ENCODE measurements at regions not wholly inside any gene's neighbourhood (a gene's known extent, or its start where the extent isn't known, plus 50 kb on each side); places are given as distances from the start of the nearest gene placed in this dataset.
"Not testable (repeated sequence)": the region's sequence is repeated elsewhere in the genome, so short reads cannot be mapped to it uniquely, and the experiment has no call there.

GRCh38 chr18:57950542-57950941 lies 93.5 kb upstream of the NEDD4L start:
- Mint-ChIP-seq H3K4me1 (peaks cover 15% of the 10 kb centered on the region), H3K27ac (no peak overlapping the region), H3K4me3 (no peak overlapping the region), H3K9me3 (no peaks in the 10 kb centered on the region), H3K27me3 (no peaks in the 10 kb centered on the region), H3K36me3 (ENCODE audit: low read depth) (no peaks in the 10 kb centered on the region)
- DNase-seq (no peak), ATAC-seq (ENCODE audit: low read depth) (no peak)
- ChIA-PET POLR2A (interaction anchor here (1.1 kb wide), 1 partner anchor 328 kb away, joined by 4 read pairs; the partner anchor contains the start of gene NARS1), CTCF (interaction anchor here (1.7 kb wide), 1 partner anchor 9 kb away, joined by 9 read pairs; no protein-coding TSS in a partner anchor)
- intact Hi-C loops (cut with micrococcal nuclease): loop anchor here (5.0 kb wide), 1 partner anchor 68 kb away; no protein-coding TSS in a partner anchor
- TF ChIP-seq CTCF (IDR thresholded peaks at IDR 0.05): no peak

GRCh38 chr18:57949335-57949734 lies 94.7 kb upstream of the NEDD4L start:
- H3K9me3 Mint-ChIP-seq; DNase-seq; H3K36me3 Mint-ChIP-seq (ENCODE audit: low read depth); H3K27ac Mint-ChIP-seq; POLR2A ChIA-PET; H3K27me3 Mint-ChIP-seq; intact Hi-C loops (cut with micrococcal nuclease); H3K4me3 Mint-ChIP-seq; ATAC-seq (ENCODE audit: low read depth): not testable (repeated sequence)
- H3K4me1 Mint-ChIP-seq: peaks cover 15% of the 10 kb centered on the region
- CTCF ChIA-PET: interaction anchor here (0.8 kb wide), 1 partner anchor 172 kb away, joined by 3 read pairs; no protein-coding TSS in a partner anchor

GRCh38 chr18:57947117-57947516 lies 96.9 kb upstream of the NEDD4L start:
- ATAC-seq (ENCODE audit: low read depth): no peak
- POLR2A ChIA-PET: no interaction called here
- DNase-seq: no peak
- Mint-ChIP-seq H3K36me3 (ENCODE audit: low read depth) (no peaks in the 10 kb centered on the region), H3K9me3 (no peaks in the 10 kb centered on the region), H3K27me3 (peaks cover 8% of the 10 kb centered on the region), H3K27ac (no peak overlapping the region), H3K4me3 (no peak overlapping the region), H3K4me1 (peaks cover 13% of the 10 kb centered on the region)
- CTCF ChIA-PET: interaction anchor here (0.7 kb wide), 1 partner anchor 65 kb away, joined by 3 read pairs; no protein-coding TSS in a partner anchor
- TF ChIP-seq CTCF (IDR thresholded peaks at IDR 0.05): no peak
- intact Hi-C loops (cut with micrococcal nuclease): no loop called here

- Mint-ChIP-seq H3K36me3 (ENCODE audit: low read depth) (no peaks in the 10 kb centered on the region), H3K27me3 (peaks cover 12% of the 10 kb centered on the region), H3K4me1 (no peaks in the 10 kb centered on the region), H3K4me3 (no peak overlapping the region), H3K9me3 (no peaks in the 10 kb centered on the region), H3K27ac (no peak overlapping the region)
- TF ChIP-seq CTCF (IDR thresholded peaks at IDR 0.05): no peak
- ChIA-PET POLR2A (no interaction called here), CTCF (no interaction called here)
- ATAC-seq (ENCODE audit: low read depth): no peak
- no peak for DNase-seq
- intact Hi-C loops (cut with micrococcal nuclease): no loop called here
These were observed 100.3 kb upstream of the NEDD4L start for GRCh38 chr18:57943723-57944122.

- Mint-ChIP-seq H3K27ac (no peak overlapping the region), H3K4me3 (no peak overlapping the region), H3K36me3 (ENCODE audit: low read depth) (no peaks in the 10 kb centered on the region), H3K4me1 (no peaks in the 10 kb centered on the region), H3K9me3 (no peaks in the 10 kb centered on the region), H3K27me3 (peaks cover 17% of the 10 kb centered on the region)
- POLR2A ChIA-PET: no interaction called here
- TF ChIP-seq CTCF (IDR thresholded peaks at IDR 0.05): no peak
- intact Hi-C loops (cut with micrococcal nuclease): no loop called here
- ATAC-seq (ENCODE audit: low read depth) (no peak), DNase-seq (no peak)
- CTCF ChIA-PET: no interaction called here
These were observed 101.5 kb upstream of the NEDD4L start for GRCh38 chr18:57942493-57942892.
